HEK293T (cell line): ENCODE measurements at regions not wholly inside any gene's neighbourhood (a gene's known extent, or its start where the extent isn't known, plus 50 kb on each side); places are given as distances from the start of the nearest gene placed in this dataset.

Experiments
- CTCF ChIA-PET: fragments of 350-600 bp; formaldehyde crosslinking; extraction: SDS; loops from one replicate; lab custom pipeline; 2021; ENCODE audit warnings: antibody characterized with exemption, inconsistent platforms; lab: Yijun Ruan, JAX
- POLR2A ChIA-PET: fragments of 350-600 bp; formaldehyde crosslinking; extraction: SDS; loops from one replicate; lab custom pipeline; 2020; ENCODE audit warnings: antibody characterized with exemption, inconsistent platforms; lab: Yijun Ruan, JAX
- DNase-seq: peaks from one replicate; pipeline ENCODE4 v3.0.0; 2012; ENCODE audit warnings: mixed read lengths; ENCODE audit errors: extremely low spot score
- ARNT ChIP-seq: fragments of 450-650 bp; IDR thresholded peaks from 2 replicates; pipeline ENCODE4 v1.6.1; 2017; ENCODE audit warnings: mild to moderate bottlenecking
- BHLHE40 ChIP-seq: fragments of 450-650 bp; IDR thresholded peaks from 2 replicates; pipeline ENCODE4 v1.6.1; 2016; ENCODE audit warnings: mild to moderate bottlenecking, moderate library complexity, borderline replicate concordance
- CTBP1 ChIP-seq: fragments of 450-650 bp; IDR thresholded peaks from 2 replicates; pipeline ENCODE4 v1.6.1; 2016; ENCODE audit warnings: borderline replicate concordance
- ELF4 ChIP-seq: fragments of 450-650 bp; IDR thresholded peaks from 2 replicates; pipeline ENCODE4 v1.6.1; 2017; ENCODE audit warnings: antibody characterized with exemption
- FOXA1 ChIP-seq: fragments of 450-650 bp; IDR thresholded peaks from 2 replicates; pipeline ENCODE4 v1.6.1; 2016; ENCODE audit warnings: mild to moderate bottlenecking
- FOXK2 ChIP-seq: fragments of 450-650 bp; IDR thresholded peaks from 2 replicates; pipeline ENCODE4 v1.6.1; 2016; ENCODE audit warnings: mild to moderate bottlenecking
- FOXM1 ChIP-seq: fragments of 450-650 bp; IDR thresholded peaks from 2 replicates; pipeline ENCODE4 v1.6.1; 2017; ENCODE audit warnings: mild to moderate bottlenecking, borderline replicate concordance
- HDGF ChIP-seq: fragments of 450-650 bp; IDR thresholded peaks from 2 replicates; pipeline ENCODE4 v1.6.1; 2017; ENCODE audit warnings: antibody characterized with exemption, borderline replicate concordance
- L3MBTL2 ChIP-seq: fragments of 450-650 bp; conservative IDR thresholded peaks from 2 replicates; pipeline ENCODE4 v1.6.1; 2016; ENCODE audit warnings: mild to moderate bottlenecking
- NFRKB ChIP-seq: fragments of 450-650 bp; IDR thresholded peaks from 2 replicates; pipeline ENCODE4 v1.6.1; 2016; ENCODE audit warnings: mild to moderate bottlenecking, moderate library complexity
- PKNOX1 ChIP-seq: fragments of 450-650 bp; IDR thresholded peaks from 2 replicates; pipeline ENCODE4 v1.6.1; 2016
- SP1 ChIP-seq: fragments of 450-650 bp; IDR thresholded peaks from 2 replicates; pipeline ENCODE4 v1.6.1; 2017
- SUZ12 ChIP-seq: fragments of 450-650 bp; IDR thresholded peaks from 2 replicates; pipeline ENCODE4 v1.6.1; 2016; ENCODE audit warnings: mild to moderate bottlenecking
- TARDBP ChIP-seq: fragments of 450-650 bp; IDR thresholded peaks from 2 replicates; pipeline ENCODE4 v1.6.1; 2016
- ZNF384 ChIP-seq: fragments of 450-650 bp; IDR thresholded peaks from 2 replicates; pipeline ENCODE4 v1.6.1; 2016

GRCh38 chr9:118701985-118702384, 667.2 kb downstream of the BRINP1 start:
- ChIA-PET POLR2A (no interaction called here), CTCF (no interaction called here)
- TF ChIP-seq NFRKB (no peak), L3MBTL2 (no peak), FOXM1 (no peak), FOXA1 (no peak), PKNOX1 (no peak)
- no peak for DNase-seq

- POLR2A ChIA-PET, result no interaction called here
- CTCF ChIA-PET, result no interaction called here
- TF ChIP-seq L3MBTL2, result no peak
- TF ChIP-seq FOXA1, result no peak
- TF ChIP-seq PKNOX1, result no peak
- TF ChIP-seq FOXM1, result no peak
- TF ChIP-seq SUZ12, result no peak
- no peak for TF ChIP-seq HDGF
- no peak for DNase-seq
Measured at GRCh38 chr9:118711843-118712242, 657.4 kb downstream of the BRINP1 start.

- ChIA-PET POLR2A (no interaction called here), CTCF (no interaction called here)
- no peak for DNase-seq
- no peak for TF ChIP-seq PKNOX1
Measured at GRCh38 chr9:118721276-118721675, 648.0 kb downstream of the BRINP1 start.

- no peak for DNase-seq
- TF ChIP-seq FOXK2 (no peak), FOXM1 (no peak), ZNF384 (no peak), ELF4 (no peak)
- ChIA-PET CTCF (no interaction called here), POLR2A (no interaction called here)
Measured at GRCh38 chr9:118721923-118722322, 647.3 kb downstream of the BRINP1 start.

GRCh38 chr9:118729981-118730380, 639.3 kb downstream of the BRINP1 start:
- TF ChIP-seq CTBP1 (no peak), PKNOX1 (no peak), FOXA1 (no peak), SP1 (no peak), ARNT (no peak), TARDBP (no peak), NFRKB (no peak)
- POLR2A ChIA-PET, result no interaction called here
- CTCF ChIA-PET, result no interaction called here
- no peak for DNase-seq

- CTCF ChIA-PET, result no interaction called here
- TF ChIP-seq TARDBP (no peak), FOXM1 (no peak), ELF4 (no peak)
Measured at GRCh38 chr9:118732998-118733397, 636.2 kb downstream of the BRINP1 start.

GRCh38 chr9:118734696-118735095, 634.5 kb downstream of the BRINP1 start:
- no peak for TF ChIP-seq TARDBP
- TF ChIP-seq SUZ12, result no peak
- no peak for TF ChIP-seq FOXM1
- TF ChIP-seq L3MBTL2, result no peak
- no peak for TF ChIP-seq SP1
- TF ChIP-seq ARNT, result no peak
- TF ChIP-seq ZNF384, result no peak
- TF ChIP-seq HDGF, result no peak
- TF ChIP-seq NFRKB, result no peak
- no peak for TF ChIP-seq PKNOX1
- no peak for TF ChIP-seq ELF4
- no peak for TF ChIP-seq BHLHE40
- no peak for TF ChIP-seq FOXK2
- DNase-seq, result no peak
- ChIA-PET POLR2A (no interaction called here), CTCF (no interaction called here)

More at GRCh38 chr9:118732998-118733397, 636.2 kb downstream of the BRINP1 start:
- POLR2A ChIA-PET, result no interaction called here
- no peak for DNase-seq
